ENCODE measurements at regions not wholly inside any gene's neighbourhood (a gene's known extent, or its start where the extent isn't known, plus 50 kb on each side); places are given as distances from the start of the nearest gene placed in this dataset.
"Not testable (repeated sequence)": the region's sequence is repeated elsewhere in the genome, so short reads cannot be mapped to it uniquely, and the experiment has no call there.

GRCh38 chr9:102385620-102386019 is 609.5 kb upstream of the CYLC2 start:
- not testable (repeated sequence) for TF ChIP-seq YY1 (IDR thresholded peaks at IDR 0.05; ENCODE audit: insufficient read depth, insufficient read length); SUZ12 (IDR thresholded peaks at IDR 0.05; ENCODE audit: extremely low read depth, insufficient read depth, insufficient read length)

Data from NT2/D1 (cell line).